ENCODE measurements at regions not wholly inside any gene's neighbourhood (a gene's known extent, or its start where the extent isn't known, plus 50 kb on each side); places are given as distances from the start of the nearest gene placed in this dataset.

DNA sequence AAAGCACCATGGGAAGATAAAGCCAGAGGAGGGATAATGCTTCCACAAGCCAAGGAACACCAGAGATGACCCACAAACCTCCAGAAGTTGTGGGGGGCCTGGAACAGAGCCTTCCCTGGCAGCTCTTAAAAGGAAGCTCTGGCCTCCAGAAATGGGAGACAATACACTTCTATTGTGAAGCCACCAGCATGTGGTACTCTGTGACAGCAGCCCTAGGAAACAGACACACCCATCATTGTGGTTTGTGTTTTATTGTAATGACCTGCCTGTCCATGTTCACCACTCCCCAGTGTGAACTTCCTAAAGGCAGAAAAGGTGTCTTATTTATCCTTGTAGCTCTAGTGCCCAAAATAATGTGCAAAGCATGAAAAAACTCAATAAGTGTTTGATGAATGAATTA lies 264.1 kb upstream of the GATB start:
- no peak for DNase-seq

DNA sequence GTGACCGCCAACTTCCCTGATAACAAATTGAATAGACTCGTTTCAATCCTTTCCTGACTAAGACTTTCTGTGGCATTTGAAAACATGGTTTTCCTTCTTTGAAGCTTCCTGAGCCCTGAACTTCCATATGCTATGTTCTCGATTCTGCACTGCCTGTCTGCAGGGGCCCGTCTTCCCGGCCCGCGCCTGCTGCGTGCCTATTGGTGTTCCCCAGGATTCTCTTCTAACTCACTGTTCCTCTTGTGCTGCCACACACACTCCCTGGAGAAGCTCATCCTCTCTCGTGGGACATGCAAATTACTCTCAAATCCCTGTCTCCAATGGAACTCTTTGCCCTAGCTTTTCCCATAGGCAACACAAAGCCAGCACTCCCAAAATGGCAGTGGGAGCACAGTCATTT lies 262.9 kb upstream of the GATB start:
- DNase-seq, result no peak

DNA sequence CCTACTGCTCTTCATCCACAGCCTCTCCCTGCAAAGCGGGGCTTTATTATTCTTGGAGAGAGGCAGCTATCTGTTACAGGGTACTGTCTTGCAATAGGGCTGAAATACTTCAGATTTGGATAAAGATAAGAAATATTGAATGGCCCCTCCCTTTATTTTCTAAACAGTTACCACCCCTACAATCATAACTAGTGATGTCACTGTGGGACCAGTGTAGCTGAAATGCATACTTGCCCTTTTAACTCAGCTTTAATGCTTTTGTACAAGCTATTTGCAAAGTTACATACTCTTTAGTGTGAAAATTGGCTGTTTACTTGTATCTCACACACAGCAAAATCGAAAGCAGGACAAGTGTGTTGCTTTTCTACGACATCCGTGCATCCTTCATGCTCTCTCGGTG lies 261.7 kb upstream of the GATB start:
- DNase-seq, result peak in 1 of 3 donors; percentile 31

DNA sequence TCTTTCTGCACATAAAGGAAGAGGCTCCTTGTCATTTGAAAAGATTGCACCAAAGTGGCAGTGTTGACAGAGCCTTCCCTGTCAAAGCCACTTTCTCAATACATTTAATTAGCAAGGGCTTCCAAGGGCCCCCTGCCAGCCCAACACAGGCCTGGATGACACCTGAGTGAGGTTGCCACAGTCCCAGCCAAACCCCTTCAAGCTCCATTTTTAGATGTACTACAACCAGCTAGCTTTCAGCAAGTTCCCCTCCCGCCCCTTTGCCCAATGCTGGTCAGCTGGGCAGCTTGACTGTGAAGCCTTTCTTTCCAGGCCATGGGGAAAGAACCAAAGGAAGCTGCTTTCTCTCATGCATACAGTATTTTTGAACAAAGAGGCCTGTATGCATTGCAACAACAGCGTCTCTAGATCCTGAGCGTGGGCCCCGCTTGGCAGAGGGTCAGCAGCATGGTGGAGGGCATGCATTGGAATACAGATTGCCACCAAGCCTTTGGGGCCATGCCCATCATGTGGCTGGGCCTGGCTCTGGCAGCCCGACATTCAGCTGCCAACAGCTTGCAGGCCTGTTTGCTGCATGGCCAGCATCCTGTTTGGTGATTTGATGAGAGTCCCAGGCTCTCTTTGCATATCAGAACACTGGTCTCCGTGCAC lies 261.1 kb upstream of the GATB start:
- DNase-seq, result peak in 1 of 3 donors; percentile 11

DNA sequence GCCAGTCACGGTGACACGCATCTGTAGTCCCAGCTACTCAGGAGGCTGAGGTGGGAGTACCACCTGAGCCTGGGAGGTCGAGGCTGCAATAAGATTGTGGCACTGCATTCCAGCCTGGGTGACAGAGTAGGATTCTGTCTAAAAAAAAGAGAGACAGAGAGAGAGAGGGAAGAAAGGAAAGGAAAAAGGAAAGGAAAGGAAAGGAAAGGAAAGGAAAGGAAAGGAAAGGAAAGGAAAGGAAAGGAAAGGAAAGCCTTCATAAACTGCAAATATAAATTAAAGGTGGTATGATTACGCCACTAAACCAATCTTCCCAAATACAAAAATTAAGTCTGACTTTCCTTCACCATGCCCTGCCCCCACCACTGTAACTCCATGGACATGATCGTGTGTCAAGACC lies 259.3 kb upstream of the GATB start:
- DNase-seq, result no peak

DNA sequence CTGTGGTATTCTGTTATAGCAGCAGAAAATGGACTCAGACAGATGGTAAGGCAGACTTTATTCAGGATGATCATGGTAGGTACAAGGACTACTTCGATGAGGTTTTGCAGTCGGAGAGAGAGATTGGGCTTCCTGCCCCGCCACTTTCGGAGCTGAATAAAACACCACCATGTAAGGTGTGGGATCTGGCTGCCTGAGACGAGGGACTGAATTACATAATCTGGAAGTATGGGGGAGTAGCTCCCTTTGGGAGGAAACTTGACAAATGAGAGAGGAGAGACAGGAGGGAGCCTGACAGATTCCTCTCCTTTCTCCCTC lies 255.5 kb upstream of the GATB start:
- DNase-seq, result no peak

DNA sequence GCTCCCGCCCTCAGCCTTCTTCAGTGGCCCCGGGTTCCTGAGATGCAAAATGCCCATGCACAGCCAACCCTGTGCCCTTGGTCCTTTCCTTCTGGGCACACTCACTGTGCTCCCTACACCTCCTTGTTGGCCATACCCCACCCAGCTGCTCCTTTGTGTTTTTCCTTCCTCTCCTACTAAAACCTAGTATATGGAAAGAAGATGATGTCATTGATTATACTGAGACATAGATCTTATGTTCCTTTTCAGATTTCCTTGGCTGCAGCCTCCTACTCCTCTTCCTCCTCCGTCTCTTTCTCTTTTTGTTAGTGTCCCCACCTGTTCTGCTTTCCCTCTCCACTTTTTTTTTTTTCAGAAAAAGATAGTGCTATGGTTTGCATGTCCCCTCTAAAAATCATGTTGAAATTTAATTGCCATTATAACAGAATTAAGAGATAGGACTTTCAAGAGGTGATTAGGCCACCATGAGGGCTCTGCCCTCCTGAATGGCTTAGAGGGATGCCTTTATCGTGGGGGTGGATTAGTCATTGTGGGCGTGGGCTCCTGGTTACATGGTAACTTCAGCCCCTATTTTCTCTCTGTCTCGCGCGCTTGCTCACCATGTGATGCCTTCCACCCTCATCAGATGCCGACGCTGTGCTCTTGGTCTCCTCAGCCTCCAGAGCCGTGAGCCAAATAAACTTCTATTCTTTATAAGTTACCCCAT lies 254.9 kb upstream of the GATB start:
- no peak for DNase-seq

DNA sequence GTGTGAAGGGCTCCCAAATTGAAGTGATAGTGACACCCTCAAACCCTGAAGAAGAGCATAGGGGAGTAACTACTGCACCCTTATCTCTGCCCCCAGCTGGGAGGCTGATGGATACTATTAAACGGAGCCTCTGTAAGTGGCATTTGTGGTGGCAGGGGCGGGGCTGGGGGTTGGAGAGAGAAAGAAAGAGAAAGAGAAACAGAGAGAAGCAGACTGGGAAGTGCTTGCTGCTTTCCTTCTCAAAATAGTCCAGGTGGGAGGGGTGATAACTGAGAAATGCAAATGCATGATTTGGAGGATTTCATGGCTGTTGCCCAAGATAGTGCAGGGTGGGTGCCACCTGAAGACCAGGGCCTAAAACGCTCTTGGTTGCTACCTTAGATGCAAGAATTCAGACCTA lies 253.5 kb upstream of the GATB start:
- DNase-seq, result no peak

DNA sequence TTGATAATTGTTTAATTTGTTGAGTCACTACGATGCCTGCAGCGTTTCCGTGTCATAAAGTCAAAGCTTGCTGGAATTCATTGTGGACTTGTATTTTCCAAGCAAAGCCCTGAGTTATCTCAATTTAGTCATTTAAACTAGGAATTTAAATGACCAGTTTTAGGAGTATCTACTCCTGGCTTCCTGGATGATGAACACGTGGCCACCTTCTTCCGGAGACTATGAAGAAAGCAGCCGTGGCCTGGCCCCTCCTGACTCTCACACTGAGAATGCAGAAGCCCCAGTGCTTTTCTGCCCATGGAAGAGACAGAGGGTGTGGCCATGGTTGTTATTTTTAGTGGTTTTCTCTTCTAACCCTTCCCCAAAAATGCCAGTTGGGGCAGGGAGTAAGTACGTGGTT lies 250.7 kb upstream of the GATB start:
- no peak for DNase-seq

DNA sequence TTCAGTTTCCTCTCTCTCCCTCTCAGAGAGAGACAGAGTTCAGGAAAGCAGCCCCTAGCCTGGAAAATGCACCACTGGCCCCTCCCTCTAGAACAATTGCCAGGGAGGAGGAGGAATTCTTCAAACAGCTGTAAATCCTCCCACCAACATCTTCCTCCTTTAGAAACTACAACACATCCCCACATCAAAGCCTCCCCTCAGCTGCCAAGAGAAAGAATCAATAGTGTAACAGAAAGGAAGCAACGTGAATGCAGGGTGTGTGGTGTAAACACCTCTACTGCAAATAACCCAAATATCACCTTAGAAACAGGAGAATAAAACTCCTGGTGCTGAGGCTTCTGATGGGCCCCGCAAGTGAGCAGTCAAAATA lies 249.9 kb upstream of the GATB start:
- peak in 2 of 3 donors; percentile 21 to 39 for DNase-seq

DNA sequence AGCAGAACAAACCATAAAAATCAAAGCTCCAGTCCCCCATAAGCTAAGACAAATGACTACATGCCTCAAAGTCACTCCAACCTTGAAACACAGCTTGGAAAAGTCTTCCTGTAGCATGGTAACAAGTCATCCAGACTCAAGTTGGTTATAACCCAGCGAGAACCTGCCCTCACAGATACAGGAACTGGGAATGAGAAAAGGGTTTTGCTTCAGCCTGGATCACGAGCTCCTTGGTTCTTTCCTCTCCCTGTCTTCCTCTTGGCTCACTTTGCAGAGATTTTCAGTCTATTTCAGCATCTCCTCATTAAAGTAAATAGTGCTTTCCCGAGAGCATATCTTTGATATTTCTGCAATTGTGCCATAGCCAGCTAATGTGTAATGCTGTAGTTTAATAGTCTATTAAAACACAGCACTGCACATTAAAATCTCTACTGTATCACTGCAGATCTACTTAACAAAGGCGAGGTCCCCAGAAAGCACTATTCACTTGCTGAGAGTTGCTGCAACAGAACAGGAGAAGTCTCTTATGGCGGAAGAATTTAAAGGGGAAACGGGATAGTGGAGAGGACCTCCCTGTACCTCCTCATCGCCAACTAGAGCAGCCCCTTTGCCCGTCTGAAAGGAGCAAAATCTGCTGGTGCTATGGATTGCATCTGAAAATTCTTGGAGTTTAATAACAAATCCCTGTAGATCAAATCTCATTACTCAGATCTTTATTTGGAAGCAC lies 249.3 kb upstream of the GATB start:
- DNase-seq, result peak in 1 of 3 donors; percentile 51

DNA sequence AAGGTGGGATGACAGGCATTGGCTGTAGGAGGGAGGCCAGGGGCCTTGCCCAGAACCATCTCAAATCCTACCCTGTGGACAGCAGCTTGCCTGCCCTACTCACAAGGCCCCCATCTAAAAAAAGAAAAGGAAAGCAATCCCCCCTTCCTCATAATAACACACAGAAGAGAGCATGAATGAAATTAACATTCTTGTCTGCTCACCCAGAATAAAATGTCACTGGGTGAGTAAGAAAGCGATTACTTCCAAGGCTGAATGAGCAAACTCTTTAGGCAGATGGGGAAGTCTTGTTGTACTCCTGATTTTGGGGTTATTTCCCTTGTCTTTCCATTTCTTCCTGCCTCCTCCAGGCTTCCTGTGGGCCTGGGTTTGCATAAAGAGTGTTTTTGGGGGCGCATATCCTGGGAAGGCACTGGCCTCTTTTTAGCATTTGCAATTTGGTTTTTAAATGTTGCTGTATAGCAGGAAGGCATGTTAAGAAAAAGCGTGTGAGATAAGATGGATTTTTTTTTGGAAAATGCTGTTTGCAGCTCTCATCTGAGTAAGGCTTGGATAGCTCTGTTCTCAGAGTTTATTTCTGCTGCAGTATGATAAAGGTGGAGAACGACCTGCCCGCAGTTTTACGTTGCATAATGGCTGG lies 248.3 kb upstream of the GATB start:
- no peak for DNase-seq

DNA sequence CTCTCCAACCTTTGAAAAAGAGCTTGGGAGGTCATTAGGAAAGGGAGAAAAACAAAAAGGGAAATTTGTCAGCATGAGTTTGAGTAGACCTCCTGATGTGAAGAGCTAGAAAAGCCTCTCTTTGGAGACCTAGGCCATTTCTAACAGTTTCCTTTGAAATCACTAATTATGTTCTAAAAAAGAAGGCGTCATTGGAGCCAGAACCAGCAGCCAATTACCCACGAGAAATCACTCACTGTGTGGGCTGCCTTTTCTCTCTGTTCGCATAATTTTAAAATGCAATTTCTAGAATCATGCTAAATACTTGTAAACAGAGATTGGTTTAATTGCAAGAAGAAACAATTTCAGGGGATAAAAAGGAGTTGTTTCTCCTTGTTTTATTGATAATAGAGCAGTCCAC lies 246.3 kb upstream of the GATB start:
- no peak for DNase-seq

DNA sequence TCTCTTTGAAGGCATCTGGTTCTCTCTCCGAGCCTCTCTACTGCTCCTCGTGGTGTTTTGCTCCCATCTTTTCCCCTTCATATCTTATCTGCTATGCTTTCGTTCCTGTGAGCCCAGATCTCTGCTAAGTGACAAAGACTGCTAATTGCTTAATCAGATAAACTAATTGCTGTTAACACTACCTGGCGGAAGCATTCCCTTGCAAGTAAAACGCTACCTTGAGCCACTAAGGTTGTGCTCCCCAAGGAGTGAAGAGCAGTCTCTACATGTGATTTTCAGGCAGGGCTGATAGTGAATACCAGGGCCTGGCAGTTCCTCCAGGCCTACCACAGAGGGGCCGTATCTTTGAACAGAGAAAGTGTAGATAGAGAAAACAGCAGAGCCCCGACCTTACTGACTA lies 244.0 kb upstream of the GATB start:
- DNase-seq, result no peak

DNA sequence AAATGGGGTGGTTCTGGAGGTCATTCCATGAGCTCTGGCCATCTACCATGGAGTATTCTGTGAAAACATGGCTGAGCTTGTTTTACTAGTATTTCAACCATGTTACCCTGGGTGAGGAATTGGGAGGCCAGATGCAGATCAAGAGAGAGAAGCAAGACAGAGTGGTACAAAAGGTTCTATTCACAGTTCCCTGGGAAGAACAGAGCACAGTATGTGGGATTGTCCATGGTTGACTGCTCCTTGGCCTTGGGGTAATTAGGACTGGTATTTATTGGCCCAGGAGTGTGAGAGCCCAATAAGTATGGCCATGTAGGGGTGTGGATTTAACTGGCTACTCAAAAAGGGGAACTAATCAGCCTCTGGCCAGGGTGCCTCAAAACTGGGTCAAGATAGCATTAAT lies 239.7 kb upstream of the GATB start:
- no peak for DNase-seq

DNA sequence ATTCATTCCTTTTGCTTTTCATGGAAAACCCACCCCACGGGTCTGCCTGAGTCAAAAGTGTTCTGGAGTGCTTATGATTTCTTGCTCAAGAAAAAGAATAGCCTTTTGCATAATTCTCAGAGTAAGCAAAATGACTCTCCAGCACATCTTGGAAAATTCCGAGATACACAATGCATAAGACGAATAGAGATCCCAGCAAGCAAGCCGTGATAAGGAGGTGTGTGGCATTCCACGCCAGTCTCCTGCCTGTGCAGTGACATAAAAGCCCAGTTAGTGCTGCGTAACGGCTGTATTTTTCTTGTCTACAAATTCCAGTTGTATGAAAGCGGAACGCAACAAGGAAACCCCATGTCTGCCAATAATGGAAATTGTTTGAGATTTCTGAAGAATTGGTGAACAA lies 237.9 kb upstream of the GATB start:
- DNase-seq, result no peak

DNA sequence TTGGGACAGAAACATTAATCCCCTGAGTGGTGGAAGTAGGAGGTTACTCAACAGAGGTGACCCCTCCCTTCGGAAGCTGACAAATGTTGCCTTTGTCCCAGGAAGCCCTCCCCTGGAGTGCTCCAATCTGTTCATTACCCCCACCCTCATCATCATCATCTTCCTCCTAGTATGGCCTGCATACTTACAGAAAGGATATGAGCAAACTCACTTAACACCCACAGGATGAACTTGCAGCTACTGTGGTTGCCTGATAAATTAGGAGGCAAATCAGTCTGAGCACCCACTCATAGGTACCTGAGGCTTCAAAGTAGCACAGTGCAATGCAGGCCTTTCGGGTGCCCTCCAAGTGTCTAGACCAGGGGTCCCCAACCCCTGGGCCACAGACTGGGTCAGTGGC lies 236.7 kb upstream of the GATB start:
- DNase-seq, result no peak

DNA sequence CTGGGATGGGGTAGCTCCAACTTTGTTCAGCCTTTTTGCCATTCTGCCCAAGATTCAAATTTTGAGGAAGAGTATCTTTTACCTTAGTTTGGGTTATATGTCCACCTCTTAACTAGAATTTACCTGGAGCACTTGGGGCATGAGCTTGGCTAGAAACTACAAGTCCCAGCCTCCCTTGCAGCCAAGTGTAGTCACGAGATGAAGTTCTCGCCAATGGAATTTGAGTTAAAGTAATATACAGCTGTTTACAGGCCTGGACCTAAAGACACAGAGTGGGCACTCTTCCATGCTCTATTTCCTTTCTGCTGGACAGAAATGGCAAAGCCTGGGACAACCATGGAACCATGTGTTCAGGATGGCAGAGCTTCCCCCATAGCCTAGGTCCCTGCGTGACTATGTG lies 233.6 kb upstream of the GATB start:
- DNase-seq, result no peak

DNA sequence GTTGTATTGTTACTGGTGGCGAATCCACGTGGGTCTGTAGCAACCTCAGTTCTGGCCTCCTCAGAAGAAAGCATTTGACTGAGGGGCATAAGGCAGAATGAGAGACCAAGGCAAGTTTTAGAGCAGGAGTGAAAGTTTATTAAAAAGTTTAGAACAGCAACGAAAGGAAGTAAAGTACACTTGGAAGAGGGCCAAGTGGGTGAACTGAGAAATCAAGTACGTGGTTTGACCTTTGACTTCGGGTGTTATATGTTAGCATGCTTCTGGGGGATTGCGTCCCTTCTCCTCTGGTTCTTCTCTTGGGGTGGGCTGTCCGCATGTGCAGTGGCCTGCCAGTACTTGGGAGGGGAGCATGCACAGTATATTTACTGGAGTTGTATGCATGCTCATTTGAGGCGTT lies 232.7 kb upstream of the GATB start:
- no peak for DNase-seq

DNA sequence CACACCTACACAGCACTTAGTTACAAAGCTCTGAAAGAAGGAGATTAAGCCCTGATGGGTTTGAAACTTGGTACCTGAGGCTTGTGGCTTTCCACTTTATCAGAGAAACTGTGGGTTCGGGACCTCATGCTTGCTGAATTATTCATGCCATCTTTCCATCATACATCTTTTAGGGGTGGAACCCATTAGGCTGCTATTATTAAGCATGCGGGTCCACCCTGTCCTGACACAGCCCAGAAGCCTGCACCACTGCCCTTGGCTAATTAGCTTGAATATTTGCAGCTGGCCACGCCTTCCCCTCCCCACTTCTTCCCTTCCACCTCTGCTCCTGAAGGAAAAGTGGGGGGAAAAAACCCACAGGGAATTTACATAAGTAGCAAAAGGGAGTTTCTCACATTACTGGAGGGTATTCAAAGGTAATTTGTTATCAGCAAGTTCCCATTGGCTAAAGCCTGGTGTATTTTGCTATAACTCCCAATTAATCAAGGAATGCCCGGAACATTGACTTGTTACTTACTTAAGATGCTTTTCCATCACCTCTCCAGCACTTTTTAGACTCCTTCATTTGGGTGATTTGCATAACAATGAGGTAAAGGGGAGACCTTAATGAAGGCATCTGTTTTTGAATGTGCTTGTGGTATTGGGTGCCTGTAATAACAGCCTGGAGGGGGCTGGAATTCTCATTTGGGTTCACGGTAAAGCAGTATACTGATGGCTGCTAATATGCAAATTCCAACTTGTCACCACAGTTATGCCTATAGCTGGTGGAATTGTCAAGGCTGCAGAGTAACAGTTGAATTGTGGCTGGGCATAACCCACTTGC lies 231.7 kb upstream of the GATB start:
- no peak for DNase-seq

DNA sequence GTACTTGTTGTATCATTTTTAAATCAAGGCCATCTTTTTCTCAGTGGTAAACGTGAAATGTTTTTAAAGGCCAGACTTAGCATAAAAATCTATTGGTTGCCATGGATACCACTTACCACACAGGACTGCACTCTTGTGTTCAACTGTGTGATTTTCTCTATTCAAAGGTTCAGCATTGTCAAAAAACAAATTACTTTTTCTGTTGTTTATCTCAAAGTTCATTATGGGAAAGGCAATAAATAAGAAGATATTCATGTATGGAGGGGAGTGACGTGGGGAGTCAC lies 231.0 kb upstream of the GATB start:
- no peak for DNase-seq

All from muscle of back (tissue), 3 donors.